ENCODE measurements at regions not wholly inside any gene's neighbourhood (a gene's known extent, or its start where the extent isn't known, plus 50 kb on each side); places are given as distances from the start of the nearest gene placed in this dataset.

DNA sequence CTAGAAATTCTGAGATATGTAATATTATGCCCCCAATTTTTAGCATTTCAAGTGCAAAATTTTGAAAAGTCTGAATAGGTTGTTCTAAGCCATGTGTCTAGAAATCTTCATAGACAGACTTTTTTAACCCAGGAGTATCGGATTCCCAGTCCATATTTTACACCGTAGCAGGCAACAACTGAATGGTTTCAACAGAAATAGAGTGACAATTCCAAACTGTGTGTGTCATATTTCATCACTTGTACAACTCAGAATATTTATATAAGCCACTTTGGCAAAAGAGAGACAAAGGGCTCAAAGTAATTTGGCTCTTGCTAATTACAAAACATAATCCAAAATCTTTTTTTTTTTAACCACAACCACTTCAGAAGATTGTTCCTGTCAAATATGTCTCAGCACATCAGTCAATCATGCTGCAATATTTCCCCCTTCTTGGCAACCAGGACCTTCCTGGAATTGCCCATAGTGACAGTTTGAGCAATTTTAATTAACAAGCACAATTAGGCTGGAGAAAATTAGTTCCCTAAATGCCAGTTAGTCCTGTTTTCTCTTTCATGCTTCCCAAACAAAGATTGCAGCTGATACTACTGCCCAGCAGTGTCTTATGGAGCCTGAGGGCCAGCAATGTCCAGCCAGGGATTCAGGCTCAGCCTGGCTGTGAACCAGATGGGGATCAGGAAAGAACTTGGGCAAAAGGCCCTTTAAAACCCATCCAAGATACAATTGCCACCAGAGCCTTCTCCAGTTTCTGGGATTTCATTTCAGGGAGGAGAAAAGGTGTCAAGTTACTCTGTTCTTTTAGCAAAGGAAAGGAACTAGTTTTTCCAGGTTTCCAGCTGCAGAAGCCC lies 533.3 kb upstream of the GHITM start:
- TF ChIP-seq CTCF (IDR thresholded peaks at IDR 0.05) (no peak), POLR2A (IDR thresholded peaks at IDR 0.05) (no peak), EP300 (IDR thresholded peaks at IDR 0.05) (no peak)
